Vagina (tissue), 2 donors: ENCODE measurements at regions not wholly inside any gene's neighbourhood (a gene's known extent, or its start where the extent isn't known, plus 50 kb on each side); places are given as distances from the start of the nearest gene placed in this dataset.

ENCODE experiments used
- POLR2AphosphoS5 ChIP-seq, 2 donors: sonication (generic); formaldehyde crosslinking; IDR thresholded peaks; one replicate each; pipeline ENCODE4 v1.9.0; 2017; ENCODE audit warnings: antibody characterized with exemption in 2 of 2, mild to moderate bottlenecking in 2 of 2, low read depth in 1 of 2; ENCODE audit not compliant: insufficient read depth in 1 of 2
- TF ChIP-seq, protein P1 (sequence below), 3 experiments: fragments of 450-650 bp in 2 of 3; fragments of 200-600 bp in 1 of 3; sonication (generic) in 1 of 3; IDR thresholded peaks; one replicate each; pipeline ENCODE4 v1.5.1; 2017 to 2019; ENCODE audit warnings: antibody characterized with exemption in 3 of 3, mild to moderate bottlenecking in 2 of 3, moderate library complexity in 2 of 3

DNA sequence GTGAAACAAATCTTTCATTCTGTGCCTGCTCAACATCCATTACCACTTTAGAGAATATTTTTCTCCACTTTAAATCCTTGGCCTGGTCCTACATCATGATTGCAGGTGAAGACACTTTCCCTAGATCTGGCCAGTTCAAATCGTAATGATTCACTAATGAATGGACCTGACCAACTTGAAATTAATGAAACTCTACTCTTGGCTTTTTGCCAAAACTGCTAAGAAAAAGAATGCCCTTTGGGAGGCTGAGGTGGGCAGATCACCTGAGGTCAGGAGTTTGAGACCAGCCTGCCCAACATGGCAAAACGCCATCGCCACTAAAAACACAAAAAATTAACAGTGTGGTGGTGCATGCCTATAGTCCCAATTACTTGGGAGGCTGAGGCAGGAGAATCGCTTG lies 1082.6 kb upstream of the LCORL start:
- TF ChIP-seq, protein P1, sequence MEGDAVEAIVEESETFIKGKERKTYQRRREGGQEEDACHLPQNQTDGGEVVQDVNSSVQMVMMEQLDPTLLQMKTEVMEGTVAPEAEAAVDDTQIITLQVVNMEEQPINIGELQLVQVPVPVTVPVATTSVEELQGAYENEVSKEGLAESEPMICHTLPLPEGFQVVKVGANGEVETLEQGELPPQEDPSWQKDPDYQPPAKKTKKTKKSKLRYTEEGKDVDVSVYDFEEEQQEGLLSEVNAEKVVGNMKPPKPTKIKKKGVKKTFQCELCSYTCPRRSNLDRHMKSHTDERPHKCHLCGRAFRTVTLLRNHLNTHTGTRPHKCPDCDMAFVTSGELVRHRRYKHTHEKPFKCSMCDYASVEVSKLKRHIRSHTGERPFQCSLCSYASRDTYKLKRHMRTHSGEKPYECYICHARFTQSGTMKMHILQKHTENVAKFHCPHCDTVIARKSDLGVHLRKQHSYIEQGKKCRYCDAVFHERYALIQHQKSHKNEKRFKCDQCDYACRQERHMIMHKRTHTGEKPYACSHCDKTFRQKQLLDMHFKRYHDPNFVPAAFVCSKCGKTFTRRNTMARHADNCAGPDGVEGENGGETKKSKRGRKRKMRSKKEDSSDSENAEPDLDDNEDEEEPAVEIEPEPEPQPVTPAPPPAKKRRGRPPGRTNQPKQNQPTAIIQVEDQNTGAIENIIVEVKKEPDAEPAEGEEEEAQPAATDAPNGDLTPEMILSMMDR (IDR thresholded peaks at IDR 0.05) = no peak
- no peak for TF ChIP-seq POLR2AphosphoS5 (IDR thresholded peaks at IDR 0.05; ENCODE audit: insufficient read depth in 1 of 2, low read depth in 1 of 2)
